Fibroblast of gingiva (primary cell): ENCODE measurements at regions not wholly inside any gene's neighbourhood (a gene's known extent, or its start where the extent isn't known, plus 50 kb on each side); places are given as distances from the start of the nearest gene placed in this dataset.

ENCODE experiments used
- DNase-seq: peaks from one replicate; pipeline ENCODE4 v3.0.0-alpha.2; 2011; ENCODE audit warnings: low read depth

DNA sequence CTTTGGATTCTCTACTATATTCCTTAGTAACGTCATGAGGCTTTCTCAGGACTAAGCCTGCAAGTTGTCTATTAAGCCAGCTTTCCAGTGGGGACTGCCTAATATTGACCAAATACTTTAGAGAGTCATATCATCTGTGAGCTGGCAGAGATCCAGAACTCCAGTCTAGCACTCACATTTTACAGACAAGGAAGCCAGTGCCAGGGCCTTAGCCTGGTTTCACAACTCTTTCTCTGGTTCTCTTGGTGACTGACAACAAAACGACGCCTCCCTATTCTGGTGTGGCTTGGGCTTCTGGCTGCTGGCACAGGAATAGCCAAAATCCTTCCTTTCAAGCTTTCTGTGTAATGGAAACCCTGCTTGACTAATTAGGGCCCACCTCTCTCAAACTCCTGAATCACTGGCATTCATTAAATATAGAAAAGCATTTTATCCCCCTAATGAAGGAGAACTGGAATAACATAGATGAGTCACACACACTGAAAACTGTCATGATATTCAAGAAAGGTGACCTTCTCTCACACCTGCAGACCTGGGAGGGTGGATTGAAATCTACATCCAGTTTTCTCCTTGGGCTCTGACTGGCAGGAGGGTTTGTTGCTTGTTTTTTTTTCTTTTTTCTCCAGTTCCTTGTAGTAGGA lies 75.2 kb upstream of the UBL3 start:
- peak; percentile 90 for DNase-seq

GRCh38 chr13:29924482-29925350 lies 74.3 kb upstream of the UBL3 start:
- DNase-seq = peak; percentile 28

DNA sequence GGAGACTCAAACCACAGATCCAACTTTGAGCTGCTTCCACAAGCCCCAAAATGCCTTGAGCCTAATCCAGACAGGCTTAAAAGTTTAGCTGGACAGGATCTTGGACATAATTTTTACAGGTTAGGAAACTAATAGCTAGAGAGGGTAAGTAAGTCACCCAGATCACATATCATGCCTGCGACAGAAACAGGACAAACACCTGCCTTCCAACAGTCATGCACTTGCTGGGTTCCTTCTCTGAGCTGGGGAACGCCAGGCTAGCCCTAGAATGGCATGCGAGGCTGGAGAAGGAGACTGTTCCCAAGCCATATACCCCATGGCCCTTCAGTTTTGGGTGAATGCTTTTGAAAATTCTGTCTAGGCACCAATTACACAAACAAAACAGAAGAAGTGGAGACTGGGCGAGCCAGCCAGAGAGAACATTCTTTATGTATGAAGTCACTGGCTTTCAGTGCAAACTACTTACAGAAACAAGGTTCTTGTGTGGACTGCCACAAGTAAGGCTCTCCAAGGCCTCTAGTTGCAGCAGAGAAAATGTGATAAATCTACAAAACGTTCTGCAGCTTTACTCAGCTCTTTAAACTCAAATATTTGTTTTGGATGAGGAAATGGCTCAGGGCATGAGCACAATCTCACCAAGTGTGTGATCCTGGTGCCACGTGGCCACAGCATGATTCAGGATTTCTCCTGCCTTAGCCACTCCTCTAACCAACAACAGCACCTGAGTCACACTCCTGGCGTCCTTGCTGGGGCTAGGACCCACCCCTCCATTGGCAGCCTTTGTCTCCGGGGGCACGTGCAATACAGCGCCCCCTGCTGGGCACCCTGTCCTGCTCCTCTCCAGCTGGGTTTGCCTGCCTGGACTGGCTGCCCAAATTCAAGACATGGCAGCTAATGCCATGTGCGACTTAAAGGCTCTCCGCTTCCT lies 73.4 kb upstream of the UBL3 start:
- peak; percentile 92 for DNase-seq

DNA sequence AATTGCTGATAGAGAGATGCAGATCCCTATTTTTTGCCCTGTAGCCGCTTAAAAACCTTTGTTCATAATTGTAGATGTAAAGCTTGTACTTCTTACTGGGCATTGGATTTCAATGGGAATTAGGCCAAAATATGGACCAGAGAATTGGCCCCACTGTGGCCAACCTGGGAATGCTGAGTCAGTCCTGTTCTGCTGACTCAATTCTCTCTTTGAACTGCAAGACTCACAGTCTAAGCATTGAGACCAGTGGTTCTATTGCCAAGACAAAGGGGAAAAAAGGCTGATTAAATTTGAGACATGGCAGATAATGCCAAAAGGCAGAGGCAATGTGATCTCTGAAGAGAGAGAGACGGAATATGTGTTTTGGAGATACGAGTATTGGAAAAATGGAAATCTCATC lies 72.5 kb upstream of the UBL3 start:
- DNase-seq = peak; percentile 51

DNA sequence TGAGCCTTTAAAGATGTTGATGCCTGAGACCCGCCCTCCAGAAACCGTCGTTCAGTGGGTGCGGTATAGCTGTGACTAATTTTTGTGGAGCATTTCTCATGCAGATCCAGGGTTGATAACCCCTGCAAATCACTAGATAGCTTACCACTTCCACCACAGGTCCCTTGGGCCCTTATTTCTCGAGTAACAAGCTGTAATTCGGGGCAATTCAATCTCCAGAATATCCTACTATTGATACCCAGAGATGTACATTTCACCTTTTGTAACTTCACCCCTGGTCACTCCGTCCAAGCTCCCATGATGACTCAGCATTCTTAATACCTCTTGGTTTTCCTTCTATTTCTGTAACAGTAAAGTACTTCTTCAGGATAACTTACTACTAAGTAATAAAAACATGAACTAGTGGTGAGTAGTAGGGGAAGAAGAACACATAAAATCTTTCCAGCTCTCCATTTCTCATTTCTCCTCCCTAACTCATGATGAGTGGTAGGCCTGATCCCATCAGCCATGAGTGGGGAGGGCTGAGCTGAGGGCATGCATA lies 71.9 kb upstream of the UBL3 start:
- DNase-seq = no peak

DNA sequence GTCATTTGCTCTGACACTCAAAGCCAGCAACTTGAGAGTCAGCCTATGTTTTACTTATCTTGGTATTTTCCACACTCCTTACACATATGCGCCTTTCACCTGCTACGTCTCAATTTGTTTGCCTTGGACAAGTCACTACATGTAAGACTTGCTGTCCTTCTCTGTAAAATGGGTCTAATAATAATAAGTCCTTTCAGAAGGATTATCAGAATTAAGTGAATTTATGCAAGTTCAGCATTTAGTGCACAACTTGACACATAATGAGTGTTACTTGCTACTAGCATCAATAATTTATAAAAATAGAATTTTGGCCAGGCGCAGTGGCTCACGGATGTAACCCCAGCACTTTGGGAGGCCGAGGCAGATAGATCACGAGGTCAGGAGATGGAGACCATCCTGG lies 71.1 kb upstream of the UBL3 start:
- DNase-seq = no peak

GRCh38 chr13:29920025-29920643 lies 69.7 kb upstream of the UBL3 start:
- DNase-seq = no peak

GRCh38 chr13:29918845-29919244 lies 68.4 kb upstream of the UBL3 start:
- DNase-seq = peak; percentile 79

- DNase-seq = no peak
These were observed 67.2 kb upstream of the UBL3 start for GRCh38 chr13:29917650-29918049.

DNA sequence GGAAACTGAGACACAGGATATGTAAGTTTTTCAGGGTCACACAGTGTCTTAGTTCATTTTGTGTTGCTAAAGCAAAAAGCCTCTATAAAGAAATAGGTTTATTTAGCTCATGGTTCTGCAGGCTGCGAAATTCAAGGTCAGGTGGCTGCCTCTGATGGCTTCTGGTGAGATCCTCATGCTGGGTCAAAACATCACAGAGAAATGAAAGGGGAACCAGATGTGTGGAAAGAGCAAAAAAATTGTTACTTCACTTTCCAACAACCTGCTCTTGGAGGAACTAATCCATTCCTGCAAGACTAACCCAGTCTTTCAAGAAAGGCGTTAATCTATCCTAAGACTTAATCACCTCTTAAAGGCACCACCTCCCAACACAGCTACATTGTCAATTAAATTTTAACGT lies 64.2 kb upstream of the UBL3 start:
- DNase-seq = no peak

DNA sequence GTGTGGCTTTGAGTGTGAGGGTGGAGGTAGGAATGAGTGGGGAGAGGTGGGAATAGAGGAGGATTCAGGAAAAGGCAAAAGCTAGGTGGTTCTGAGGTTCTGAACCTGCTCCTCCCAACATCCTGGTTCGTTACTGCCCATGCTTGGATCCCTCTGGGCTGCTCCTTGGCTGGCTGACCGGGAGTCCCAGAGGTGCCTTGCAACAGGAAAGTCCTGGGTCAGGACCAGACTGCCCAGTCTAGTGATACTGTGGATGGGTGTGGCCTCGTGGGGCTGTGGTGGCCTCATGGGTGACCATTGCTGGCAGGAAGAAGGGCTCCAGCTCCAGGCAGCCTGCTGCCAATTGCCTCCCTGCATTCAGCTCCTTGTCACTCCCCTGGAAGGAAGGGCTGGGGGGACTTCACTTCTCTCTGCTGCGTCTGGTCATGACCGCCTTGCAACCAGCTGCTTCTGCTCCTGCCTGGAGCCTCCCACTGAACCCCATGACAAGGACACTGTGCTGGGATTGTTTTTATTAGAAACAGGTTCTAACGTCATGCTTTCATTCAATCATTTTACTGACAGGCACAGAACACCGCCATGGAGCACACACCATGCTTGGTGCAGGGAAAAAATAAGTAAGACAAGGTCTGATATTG lies 61.5 kb upstream of the UBL3 start:
- DNase-seq = no peak

- DNase-seq = peak; percentile 43
These were observed 59.7 kb upstream of the UBL3 start for GRCh38 chr13:29909975-29910674.

DNA sequence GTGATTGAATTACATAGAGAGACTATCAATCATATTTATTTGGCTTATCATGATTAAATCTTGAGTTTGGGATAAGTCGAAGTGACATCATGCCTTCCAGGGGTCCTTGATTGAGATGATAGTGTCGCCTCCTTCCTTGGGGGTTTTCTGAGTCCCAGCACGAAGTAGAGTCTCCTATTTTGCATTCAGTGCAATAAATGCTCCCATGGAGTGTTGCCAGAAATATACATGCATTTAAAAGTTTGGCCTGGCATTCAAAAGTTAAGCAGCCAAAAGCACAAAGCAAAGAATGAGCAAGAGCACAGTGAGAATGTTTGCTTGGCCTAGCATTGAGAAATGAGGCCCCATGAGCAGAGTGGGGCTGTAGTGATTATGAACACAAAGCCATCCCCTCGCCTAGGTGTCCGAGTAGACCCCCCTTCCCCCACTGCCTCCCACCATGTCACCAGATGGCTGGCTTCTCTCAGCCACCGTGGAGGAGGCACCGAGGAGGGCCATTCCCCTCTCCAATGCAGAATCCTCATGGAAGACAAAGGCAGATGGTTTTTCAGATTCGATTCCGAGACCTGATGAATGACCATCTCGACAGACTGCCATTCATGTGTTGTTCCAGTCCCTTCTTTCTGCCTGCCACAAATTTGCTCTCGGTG lies 58.8 kb upstream of the UBL3 start:
- DNase-seq = no peak

DNA sequence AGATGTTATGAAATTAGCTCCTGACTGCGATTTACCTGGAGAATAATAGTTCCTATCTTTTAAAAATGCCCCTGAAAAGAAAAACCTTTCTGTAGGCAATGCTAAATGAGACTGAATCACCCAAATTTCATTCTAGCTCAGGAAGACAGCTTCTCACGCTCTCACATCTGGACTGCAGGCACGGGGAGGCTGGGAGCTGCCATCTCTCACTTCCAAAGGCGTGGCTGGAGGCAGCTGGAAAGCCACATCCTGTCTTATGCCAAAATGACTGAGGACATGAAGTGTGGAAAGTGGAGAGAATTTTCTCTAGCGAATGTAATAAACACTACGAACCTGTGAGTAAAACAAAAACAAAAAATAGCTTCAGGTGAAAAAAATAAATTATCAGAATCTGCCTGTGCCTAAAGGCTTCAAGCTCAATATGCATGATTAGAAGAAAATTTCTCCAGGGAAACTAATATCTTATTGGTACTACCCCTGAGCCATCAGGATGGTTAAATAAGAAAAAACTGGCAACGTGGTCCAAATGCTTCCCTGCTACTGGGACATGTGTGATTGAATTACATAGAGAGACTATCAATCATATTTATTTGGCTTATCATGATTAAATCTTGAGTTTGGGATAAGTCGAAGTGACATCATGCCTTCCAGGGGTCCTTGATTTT lies 58.1 kb upstream of the UBL3 start:
- peak; percentile 65 for DNase-seq

GRCh38 chr13:29907670-29908069 lies 57.3 kb upstream of the UBL3 start:
- no peak for DNase-seq

- DNase-seq = no peak
These were observed 56.1 kb upstream of the UBL3 start for GRCh38 chr13:29906432-29907011.

DNA sequence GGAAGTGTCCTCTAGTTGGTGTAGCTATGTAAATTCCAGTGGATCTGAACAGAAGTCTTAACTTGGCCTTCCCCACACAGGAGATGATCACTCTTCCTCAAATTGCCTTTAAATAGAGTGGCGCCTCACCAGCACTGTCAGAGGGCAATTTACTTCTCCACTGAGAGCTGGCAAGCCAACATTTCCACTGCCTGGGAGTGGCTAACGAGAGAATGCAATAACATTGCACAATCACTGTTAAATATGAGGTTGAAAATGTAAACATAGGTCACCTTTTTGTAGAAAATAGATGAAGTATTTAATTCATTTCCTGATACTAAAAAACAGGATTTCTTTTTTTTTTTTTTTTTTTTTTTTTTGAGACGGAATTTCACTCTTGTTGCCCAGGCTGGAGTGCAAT lies 55.4 kb upstream of the UBL3 start:
- DNase-seq = peak; percentile 42

GRCh38 chr13:29903996-29904395 lies 53.6 kb upstream of the UBL3 start:
- no peak for DNase-seq

GRCh38 chr13:29903543-29903942 lies 53.1 kb upstream of the UBL3 start:
- DNase-seq = no peak
